RWPE1 (cell line): ENCODE measurements at regions not wholly inside any gene's neighbourhood (a gene's known extent, or its start where the extent isn't known, plus 50 kb on each side); places are given as distances from the start of the nearest gene placed in this dataset.
"Not testable (repeated sequence)": the region's sequence is repeated elsewhere in the genome, so short reads cannot be mapped to it uniquely, and the experiment has no call there.

Source experiments
- CTCF ChIA-PET: fragments of 350-600 bp; sonication (Branson Sonifier 250); formaldehyde crosslinking; extraction: SDS; loops from one replicate; lab custom pipeline; 2021; lab: Yijun Ruan, JAX
- POLR2A ChIA-PET: fragments of 400-600 bp; formaldehyde crosslinking; extraction: SDS; loops from one replicate; lab custom pipeline; 2020; ENCODE audit warnings: antibody characterized with exemption; ENCODE audit not compliant: low non-redundant PET; lab: Yijun Ruan, JAX
- DNase-seq: peaks from one replicate; pipeline ENCODE4 v3.0.0; 2012; ENCODE audit warnings: low spot score
- H3K27ac ChIP-seq: fragments of 450-650 bp; 2 replicates; pipeline ENCODE4 v1.5.1; 2017
- TF ChIP-seq, protein P1 (sequence below): fragments of 450-650 bp; conservative IDR thresholded peaks from 2 replicates; pipeline ENCODE4 v1.5.1; 2017; ENCODE audit warnings: low read depth, mild to moderate bottlenecking

GRCh38 chr11:44382656-44383240, 72.8 kb upstream of the ALX4 start:
- CTCF ChIA-PET = interaction anchor here (0.6 kb wide), 1 partner anchor 58 kb away, joined by 4 read pairs; no protein-coding TSS in a partner anchor
- no peak for DNase-seq
- H3K27ac ChIP-seq = no peak overlapping the region
- TF ChIP-seq, protein P1, sequence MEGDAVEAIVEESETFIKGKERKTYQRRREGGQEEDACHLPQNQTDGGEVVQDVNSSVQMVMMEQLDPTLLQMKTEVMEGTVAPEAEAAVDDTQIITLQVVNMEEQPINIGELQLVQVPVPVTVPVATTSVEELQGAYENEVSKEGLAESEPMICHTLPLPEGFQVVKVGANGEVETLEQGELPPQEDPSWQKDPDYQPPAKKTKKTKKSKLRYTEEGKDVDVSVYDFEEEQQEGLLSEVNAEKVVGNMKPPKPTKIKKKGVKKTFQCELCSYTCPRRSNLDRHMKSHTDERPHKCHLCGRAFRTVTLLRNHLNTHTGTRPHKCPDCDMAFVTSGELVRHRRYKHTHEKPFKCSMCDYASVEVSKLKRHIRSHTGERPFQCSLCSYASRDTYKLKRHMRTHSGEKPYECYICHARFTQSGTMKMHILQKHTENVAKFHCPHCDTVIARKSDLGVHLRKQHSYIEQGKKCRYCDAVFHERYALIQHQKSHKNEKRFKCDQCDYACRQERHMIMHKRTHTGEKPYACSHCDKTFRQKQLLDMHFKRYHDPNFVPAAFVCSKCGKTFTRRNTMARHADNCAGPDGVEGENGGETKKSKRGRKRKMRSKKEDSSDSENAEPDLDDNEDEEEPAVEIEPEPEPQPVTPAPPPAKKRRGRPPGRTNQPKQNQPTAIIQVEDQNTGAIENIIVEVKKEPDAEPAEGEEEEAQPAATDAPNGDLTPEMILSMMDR = no peak
- POLR2A ChIA-PET = no interaction called here

GRCh38 chr11:44383246-44383645, 73.3 kb upstream of the ALX4 start:
- CTCF ChIA-PET = no interaction called here
- POLR2A ChIA-PET = no interaction called here
- TF ChIP-seq, protein P1 = no peak
- H3K27ac ChIP-seq = no peak overlapping the region
- no peak for DNase-seq

DNA sequence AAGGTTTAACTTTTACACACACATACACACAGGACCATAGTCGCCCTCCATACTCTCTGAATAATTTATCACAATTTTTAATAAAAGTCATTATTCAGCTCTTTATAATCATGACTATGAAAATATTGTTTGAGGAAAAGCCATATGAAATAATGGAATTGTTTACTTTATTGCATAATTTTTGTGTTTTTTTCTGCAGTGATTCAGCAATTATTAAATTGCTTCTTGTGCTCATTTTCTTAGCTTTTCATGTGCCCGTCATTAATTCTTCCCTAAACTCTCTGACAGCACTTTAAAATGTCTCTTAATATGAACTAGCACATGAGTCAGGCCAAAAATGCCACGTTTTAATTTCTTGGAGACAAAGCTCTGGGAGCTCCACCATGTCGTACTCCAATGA, 77.5 kb upstream of the ALX4 start:
- ChIA-PET CTCF (no interaction called here), POLR2A (no interaction called here)
- H3K27ac ChIP-seq = no peak overlapping the region
- no peak for DNase-seq
- TF ChIP-seq, protein P1 = no peak

- H3K27ac ChIP-seq = no peak overlapping the region
- ChIA-PET CTCF (no interaction called here), POLR2A (no interaction called here)
- DNase-seq = no peak
- TF ChIP-seq, protein P1 = no peak
Observed at GRCh38 chr11:44387825-44388224, 77.9 kb upstream of the ALX4 start.

GRCh38 chr11:44388828-44389657, 79.1 kb upstream of the ALX4 start:
- POLR2A ChIA-PET = no interaction called here
- CTCF ChIA-PET = interaction anchor here (0.6 kb wide), 2 partner anchors 8 to 135 kb away, joined by 3 to 4 read pairs; no protein-coding TSS in a partner anchor
- TF ChIP-seq, protein P1 = no peak
- no peak for DNase-seq
- H3K27ac ChIP-seq = no peak overlapping the region

DNA sequence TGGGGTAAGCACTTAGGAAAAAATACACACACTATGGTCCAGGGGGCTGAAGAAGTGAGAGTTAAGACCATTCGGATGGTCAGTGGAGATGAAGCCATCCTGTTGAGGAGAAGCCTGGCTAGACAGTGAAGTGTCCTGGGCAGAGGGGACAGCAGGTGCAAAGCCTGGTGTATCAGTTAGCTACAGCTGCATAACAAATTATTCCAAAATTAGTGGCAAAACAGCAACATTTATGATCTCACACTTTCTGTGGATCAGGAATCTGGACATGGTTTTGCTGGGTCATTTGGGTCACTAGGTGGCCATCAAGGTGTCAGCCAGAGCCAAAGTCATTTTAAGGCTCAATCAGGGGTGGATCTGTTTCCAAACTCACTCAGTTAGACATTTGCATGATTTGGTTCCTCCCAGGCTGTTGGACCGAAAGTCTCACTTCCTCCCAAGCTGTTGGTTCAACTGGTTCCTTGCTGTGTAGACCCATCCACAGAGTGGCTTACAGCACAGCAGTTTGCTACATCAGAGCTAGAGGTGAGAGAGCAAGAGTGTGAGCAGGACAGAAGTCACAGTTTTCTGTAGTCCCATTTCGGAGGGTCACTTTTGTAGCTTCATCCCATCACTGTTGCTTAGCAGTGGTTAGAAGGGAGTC, 80.1 kb upstream of the ALX4 start:
- H3K27ac ChIP-seq = no peak overlapping the region
- TF ChIP-seq, protein P1 = no peak
- no peak for DNase-seq
- POLR2A ChIA-PET = no interaction called here
- CTCF ChIA-PET = no interaction called here

DNA sequence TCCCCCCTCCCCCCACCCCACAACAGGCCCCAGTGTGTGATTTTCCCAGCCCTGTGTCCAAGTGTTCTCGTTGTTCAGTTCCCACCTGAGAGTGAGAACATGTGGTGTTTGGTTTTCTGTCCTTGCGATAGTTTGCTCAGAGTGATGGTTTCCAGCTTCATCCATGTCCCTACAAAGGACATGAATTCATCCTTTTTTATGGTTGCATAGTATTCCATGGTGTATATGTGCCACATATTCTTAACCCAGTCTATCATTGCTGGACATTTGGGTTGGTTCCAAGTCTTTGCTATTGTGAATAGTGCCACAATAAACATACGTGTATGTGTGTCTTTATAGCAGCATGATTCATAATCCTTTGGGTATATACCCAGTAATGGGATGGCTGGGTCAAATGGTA, 81.1 kb upstream of the ALX4 start:
- H3K27ac ChIP-seq, CTCF ChIA-PET, POLR2A ChIA-PET, DNase-seq: not testable (repeated sequence)

GRCh38 chr11:44396746-44397145, 86.8 kb upstream of the ALX4 start:
- POLR2A ChIA-PET, DNase-seq: not testable (repeated sequence)
- CTCF ChIA-PET = interaction anchor here (0.6 kb wide), 1 partner anchor 8 kb away, joined by 4 read pairs; no protein-coding TSS in a partner anchor

More at GRCh38 chr11:44396746-44397145, 86.8 kb upstream of the ALX4 start:
- H3K27ac ChIP-seq = not testable (repeated sequence)
